HepG2 (cell line): ENCODE measurements at regions not wholly inside any gene's neighbourhood (a gene's known extent, or its start where the extent isn't known, plus 50 kb on each side); places are given as distances from the start of the nearest gene placed in this dataset.
"Not testable (repeated sequence)": the region's sequence is repeated elsewhere in the genome, so short reads cannot be mapped to it uniquely, and the experiment has no call there.

Experiments used
- ATAC-seq: fragments of 200-7000 bp; cut with Tn5 transposase; 3 replicates; pipeline ENCODE4 v1.9.1; 2020; ENCODE audit warnings: mild to moderate bottlenecking, moderate library complexity
- BruUV-seq: library from RNA; stranded (reverse); fragments of 400-500 nt; replicated peaks from 2 replicates; lab custom pipeline; 2021; lab: Mats Ljungman, UMichigan
- CTCF ChIA-PET: fragments of 300-600 bp; formaldehyde crosslinking; extraction: SDS; loops from one replicate; lab custom pipeline; 2021; ENCODE audit warnings: low total read pairs, inconsistent platforms, low intra/inter-chr PET ratio; lab: Yijun Ruan, JAX
- POLR2A ChIA-PET: fragments of 350-600 bp; sonication (Branson Sonifier 250); formaldehyde crosslinking; loops from one replicate; lab custom pipeline; 2020; ENCODE audit warnings: antibody characterized with exemption, inconsistent platforms; lab: Yijun Ruan, JAX
- DNase-seq: peaks from one replicate; pipeline ENCODE4 v3.0.0-alpha.2; 2015; ENCODE audit warnings: low spot score
- FAIRE-seq: peaks from 3 replicates; lab custom pipeline; 2011; peaks lifted over from hg19 to GRCh38; lab: Jason Lieb, UNC
- H2AFZ ChIP-seq: one replicate; pipeline ENCODE4 v1.6.1; 2011; ENCODE audit warnings: low read length, inconsistent platforms
- H3K27ac ChIP-seq: fragments of 300-600 bp; 3 replicates; pipeline ENCODE4 v1.8.0; 2011; ENCODE audit warnings: mixed run types, mild to moderate bottlenecking, mixed read lengths, low read length, inconsistent platforms; ENCODE audit not compliant: insufficient read depth; ENCODE audit errors: extremely low read length
- H3K27me3 ChIP-seq, 2 experiments: fragments of 200-600 bp in 1 of 2; 2 replicates in 1 of 2; 3 replicates in 1 of 2; pipeline versions ENCODE4 v1.6.0 to v1.8.0; 2011; ENCODE audit warnings: low read length in 2 of 2, mild to moderate bottlenecking in 2 of 2, moderate library complexity in 2 of 2, inconsistent platforms in 1 of 2; ENCODE audit not compliant: insufficient read depth in 2 of 2, control insufficient read depth in 1 of 2
- H3K36me3 ChIP-seq, 2 experiments: fragments of 200-600 bp in 1 of 2; replicated peaks in 1 of 2; 2 replicates in 1 of 2; 3 replicates in 1 of 2; pipeline versions ENCODE4 v1.5.1 to v1.8.0; 2011; ENCODE audit warnings: low read length in 2 of 2, inconsistent platforms in 1 of 2; ENCODE audit not compliant: insufficient read depth in 2 of 2, control insufficient read depth in 1 of 2
- H3K4me1 ChIP-seq: 2 replicates; pipeline ENCODE4 v1.5.1; 2012; ENCODE audit warnings: low read length, inconsistent platforms; ENCODE audit not compliant: insufficient read depth
- H3K4me2 ChIP-seq: 2 replicates; pipeline ENCODE4 v1.6.0; 2011; ENCODE audit warnings: low read depth, low read length, inconsistent platforms
- H3K4me3 ChIP-seq, 3 experiments: fragments of 200-600 bp in 1 of 3; sonication (generic), shearing (Covaris generic) in 1 of 3; replicated peaks in 1 of 3; 2 replicates each; pipeline ENCODE4 v1.5.1; 2011 to 2016; ENCODE audit warnings: low read length in 3 of 3, inconsistent platforms in 2 of 3, low read depth in 2 of 3, mild to moderate bottlenecking in 2 of 3, control low read depth in 1 of 3, mixed read lengths in 1 of 3; ENCODE audit not compliant: insufficient read depth in 1 of 3
- H3K79me2 ChIP-seq: one replicate; pipeline ENCODE4 v1.6.1; 2011; ENCODE audit warnings: low read length, inconsistent platforms; ENCODE audit not compliant: insufficient read depth
- H3K9ac ChIP-seq: 2 replicates; pipeline ENCODE4 v1.6.0; 2011; ENCODE audit warnings: mild to moderate bottlenecking, low read depth, low read length, inconsistent platforms; ENCODE audit not compliant: insufficient read depth
- H3K9me3 ChIP-seq: 2 replicates; pipeline ENCODE4 v1.5.1; 2012; ENCODE audit warnings: mild to moderate bottlenecking, low read length
- H4K20me1 ChIP-seq: 2 replicates; pipeline ENCODE4 v1.6.0; 2011; ENCODE audit warnings: inconsistent platforms, mild to moderate bottlenecking, low read length, moderate library complexity; ENCODE audit not compliant: insufficient read depth
- NFYB ChIP-seq: sonication (generic); formaldehyde crosslinking; IDR thresholded peaks from 2 replicates; pipeline ENCODE4 v1.4.0; 2020; ENCODE audit warnings: missing genetic modification reagents
- NFYC ChIP-seq: IDR thresholded peaks from 2 replicates; pipeline ENCODE4 v1.6.1; 2016; ENCODE audit warnings: missing genetic modification reagents, missing compliant biosample characterization
- WGBS: methylation state at CpG from one replicate; pipeline ENCODE4 v1.1.6; 2017; ENCODE audit warnings: low lambda C conversion rate; 5-methylcytosine and 5-hydroxymethylcytosine counted together
- in situ Hi-C: cut with HindIII; loops from 2 replicates; pipeline ENCODE4 v1.10.0; 2017; ENCODE audit warnings: low pct_unique_long_range_greater_than_20kb; ENCODE audit not compliant: extremely low pct_ligation_motif_present
- intact Hi-C: fragments of 100-400 bp; cut with micrococcal nuclease; formaldehyde crosslinking; loops from one replicate; pipeline ENCODE4 v1.10.0; 2022; ENCODE audit not compliant: unreplicated experiment

DNA sequence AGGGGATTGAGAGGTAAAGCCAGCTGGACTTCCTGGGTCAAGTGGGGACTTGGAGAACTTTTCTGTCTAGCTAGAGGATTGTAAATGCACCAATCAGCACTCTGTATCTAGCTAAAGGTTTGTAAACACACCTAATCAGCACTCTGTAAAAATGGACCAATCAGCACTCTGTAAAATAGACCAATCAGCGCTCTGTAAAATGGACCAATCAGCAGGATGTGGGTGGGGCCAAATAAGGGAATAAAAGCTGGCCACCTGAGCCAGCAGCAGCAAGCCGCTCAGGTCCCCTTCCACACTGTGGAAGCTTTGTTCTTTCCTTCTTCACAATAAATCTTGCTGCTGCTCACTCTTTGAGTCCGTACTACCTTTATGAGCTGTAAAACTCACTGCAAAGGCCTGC is 87.7 kb downstream of the COPRS start:
- DNase-seq, ATAC-seq, FAIRE-seq, H3K27me3 ChIP-seq, H2AFZ ChIP-seq, H3K4me1 ChIP-seq, CTCF ChIA-PET, H3K9ac ChIP-seq, H3K79me2 ChIP-seq, H4K20me1 ChIP-seq, POLR2A ChIA-PET, BruUV-seq, intact Hi-C loops, H3K27ac ChIP-seq, H3K36me3 ChIP-seq, H3K9me3 ChIP-seq, H3K4me2 ChIP-seq, in situ Hi-C loops, H3K4me3 ChIP-seq: not testable (repeated sequence)
- TF ChIP-seq NFYC = 0 out of 2 replicates have a peak, but pooled peaks have one; percentile 12
- TF ChIP-seq NFYB (CRISPR knock-in tag) = peak; percentile 45
- 66% methylated on average over 3 of the region's 3 CpGs for WGBS

DNA sequence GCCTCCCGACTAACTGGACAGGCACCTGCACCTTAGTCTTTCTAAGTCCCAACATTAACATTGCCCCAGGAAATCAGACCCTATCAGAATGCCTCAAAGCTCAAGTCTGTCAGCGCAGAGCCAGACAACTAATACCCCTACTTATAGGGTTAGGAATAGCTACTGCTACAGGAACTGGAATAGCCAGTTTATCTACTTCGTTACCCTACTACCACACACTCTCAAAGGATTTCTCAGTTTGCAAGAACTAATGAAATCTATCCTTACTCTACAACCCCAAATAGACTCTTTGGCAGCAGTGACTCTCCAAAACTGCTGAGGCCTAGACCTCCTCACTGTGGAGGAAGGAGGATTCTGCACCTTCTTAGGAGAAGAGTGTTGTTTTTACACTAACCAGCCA is 88.5 kb downstream of the COPRS start:
- H3K36me3 ChIP-seq, H3K27me3 ChIP-seq, BruUV-seq, H3K79me2 ChIP-seq, H3K4me3 ChIP-seq, H3K4me1 ChIP-seq, CTCF ChIA-PET, ATAC-seq, FAIRE-seq, H3K27ac ChIP-seq, in situ Hi-C loops, intact Hi-C loops, DNase-seq, H2AFZ ChIP-seq, H3K9ac ChIP-seq, POLR2A ChIA-PET, H4K20me1 ChIP-seq, H3K9me3 ChIP-seq, H3K4me2 ChIP-seq: not testable (repeated sequence)
- WGBS = 86% methylated on average over 3 of the region's 3 CpGs
